ENCODE measurements at regions not wholly inside any gene's neighbourhood (a gene's known extent, or its start where the extent isn't known, plus 50 kb on each side); places are given as distances from the start of the nearest gene placed in this dataset.

DNA sequence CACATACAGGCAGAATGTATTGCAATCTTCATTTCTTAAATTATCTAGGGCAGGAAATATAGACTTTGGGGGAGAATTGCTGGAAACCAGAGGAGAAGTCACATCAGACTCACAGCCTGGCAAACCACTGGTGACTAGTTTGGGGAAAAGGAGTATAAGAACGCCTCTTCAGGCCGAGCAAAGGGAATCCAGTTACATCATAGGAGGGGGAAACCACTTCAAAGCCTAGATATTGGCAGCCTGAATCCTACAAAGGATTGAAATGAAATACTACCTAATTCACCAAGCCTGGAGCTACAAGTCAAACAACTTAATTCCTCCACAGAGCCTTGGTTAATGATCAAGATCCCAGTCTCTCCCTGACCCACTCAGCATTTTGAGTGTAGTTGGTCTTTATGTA lies 121.7 kb downstream of the SLC30A10 start:
- Histone ChIP-seq H3K36me3 (ENCODE audit: control insufficient read depth in 1 of 2, insufficient read depth in 2 of 2, low read length in 2 of 2) (no peaks in the 10 kb centered on the region), H3K9me3 (ENCODE audit: control insufficient read depth in 1 of 2, insufficient read depth in 1 of 2, low read depth in 1 of 2, low read length in 2 of 2) (no peaks in the 10 kb centered on the region), H3K9me2 (ENCODE audit: insufficient read depth) (no peaks in the 10 kb centered on the region), H2AFZ (ENCODE audit: low read depth, low read length, poor library complexity, severe bottlenecking) (no peak overlapping the region), H3K27ac (ENCODE audit: low read depth, low read length) (no peak overlapping the region; the same call in 1 of the 2 replicates), H3K4me3 (replicated peaks in 1 of 2; ENCODE audit: low read depth in 1 of 2, low read length in 2 of 2) (no peak overlapping the region), H4K20me1 (ENCODE audit: insufficient read depth) (no peaks in the 10 kb centered on the region), H3K4me1 (ENCODE audit: control insufficient read depth in 1 of 2, insufficient read depth in 2 of 2, low read length in 2 of 2) (no peaks in the 10 kb centered on the region), H3K79me2 (ENCODE audit: insufficient read depth, low read length) (no peaks in the 10 kb centered on the region), H3K4me2 (ENCODE audit: low read length) (no peak overlapping the region), H3K9ac (ENCODE audit: low read length) (no peak overlapping the region), H3K27me3 (ENCODE audit: insufficient read depth, low read length) (0 out of 2 replicates have a peak, but pooled peaks cover 18% of the 10 kb centered on the region)
- POLR2A ChIA-PET = no interaction called here
- TF ChIP-seq CBX3 (IDR thresholded peaks at IDR 0.05; ENCODE audit: low read depth) (no peak), TCF7L2 (IDR thresholded peaks at IDR 0.05; ENCODE audit: borderline replicate concordance, extremely low read depth, insufficient read depth, insufficient read length) (peak; percentile 94)
- CTCF ChIA-PET = no interaction called here
- RAD21 ChIA-PET (ENCODE audit: low non-redundant PET in 1 of 2, low total read pairs in 2 of 2, uncharacterized antibody in 2 of 2, unreplicated experiment in 2 of 2) = no interaction called here
- DNase-seq (ENCODE audit: low read depth, low spot score) (no peak), ATAC-seq (no peak)
- no TSS peak for BruUV-seq (replicated peaks)
- intact Hi-C loops (cut with micrococcal nuclease) = no loop called here

DNA sequence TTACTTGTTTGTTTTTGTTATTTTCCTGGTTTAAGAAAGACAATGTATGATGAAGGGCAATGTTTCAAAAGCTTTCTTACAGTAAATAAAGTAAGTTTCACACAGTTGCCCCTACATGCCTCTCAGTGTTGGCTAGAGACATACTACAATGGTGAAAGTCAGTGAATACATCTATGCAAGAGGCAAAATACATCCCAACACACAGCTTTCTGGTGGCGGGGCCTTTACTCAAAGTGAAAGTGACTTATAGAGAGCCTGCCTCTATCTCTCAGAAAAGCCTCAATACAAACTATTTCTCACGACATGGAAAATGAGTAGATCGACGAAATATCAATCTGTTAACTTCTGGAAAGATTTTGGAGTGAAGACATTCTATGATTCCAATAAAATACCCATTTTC lies 122.3 kb downstream of the SLC30A10 start:
- H3K27me3 ChIP-seq (ENCODE audit: insufficient read depth, low read length) = 0 out of 2 replicates have a peak, but pooled peaks cover 12% of the 10 kb centered on the region
- no peak overlapping the region for H3K4me3 ChIP-seq (replicated peaks in 1 of 2; ENCODE audit: low read depth in 1 of 2, low read length in 2 of 2)
- intact Hi-C loops (cut with micrococcal nuclease) = no loop called here
- no peaks in the 10 kb centered on the region for H3K9me2 ChIP-seq (ENCODE audit: insufficient read depth)
- H2AFZ ChIP-seq (ENCODE audit: low read depth, low read length, poor library complexity, severe bottlenecking) = no peak overlapping the region
- POLR2A ChIA-PET = no interaction called here
- ATAC-seq = no peak
- CTCF ChIA-PET = interaction anchor here (1.0 kb wide), 1 partner anchor 1546 kb away, joined by 3 read pairs; no protein-coding TSS in a partner anchor
- H3K4me1 ChIP-seq (ENCODE audit: control insufficient read depth in 1 of 2, insufficient read depth in 2 of 2, low read length in 2 of 2) = no peaks in the 10 kb centered on the region
- no peaks in the 10 kb centered on the region for H4K20me1 ChIP-seq (ENCODE audit: insufficient read depth)
- H3K27ac ChIP-seq (ENCODE audit: low read depth, low read length) = no peak overlapping the region
- H3K79me2 ChIP-seq (ENCODE audit: insufficient read depth, low read length) = no peaks in the 10 kb centered on the region
- no peaks in the 10 kb centered on the region for H3K36me3 ChIP-seq (ENCODE audit: control insufficient read depth in 1 of 2, insufficient read depth in 2 of 2, low read length in 2 of 2)
- H3K9me3 ChIP-seq (ENCODE audit: control insufficient read depth in 1 of 2, insufficient read depth in 1 of 2, low read depth in 1 of 2, low read length in 2 of 2) = no peaks in the 10 kb centered on the region
- H3K9ac ChIP-seq (ENCODE audit: low read length) = no peak overlapping the region
- no TSS peak for BruUV-seq (replicated peaks)
- H3K4me2 ChIP-seq (ENCODE audit: low read length) = no peak overlapping the region
- RAD21 ChIA-PET (ENCODE audit: low non-redundant PET in 1 of 2, low total read pairs in 2 of 2, uncharacterized antibody in 2 of 2, unreplicated experiment in 2 of 2) = no interaction called here
- no peak for DNase-seq (ENCODE audit: low read depth, low spot score)
- TF ChIP-seq EZH2 (IDR thresholded peaks at IDR 0.05) = no peak
- TF ChIP-seq MAX (IDR thresholded peaks at IDR 0.05) = no peak
- TF ChIP-seq EZH2phosphoT487 (IDR thresholded peaks at IDR 0.05; ENCODE audit: borderline replicate concordance) = no peak
- no peak for TF ChIP-seq CBX3 (IDR thresholded peaks at IDR 0.05; ENCODE audit: low read depth)
- TF ChIP-seq, protein P1, sequence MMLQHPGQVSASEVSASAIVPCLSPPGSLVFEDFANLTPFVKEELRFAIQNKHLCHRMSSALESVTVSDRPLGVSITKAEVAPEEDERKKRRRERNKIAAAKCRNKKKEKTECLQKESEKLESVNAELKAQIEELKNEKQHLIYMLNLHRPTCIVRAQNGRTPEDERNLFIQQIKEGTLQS (IDR thresholded peaks at IDR 0.05) = no peak
- no peak for TF ChIP-seq TCF7L2 (IDR thresholded peaks at IDR 0.05; ENCODE audit: borderline replicate concordance, extremely low read depth, insufficient read depth, insufficient read length)
- TF ChIP-seq POLR2AphosphoS5 (IDR thresholded peaks at IDR 0.05; ENCODE audit: low read depth, low read length) = no peak
- no peak for TF ChIP-seq SP1 (IDR thresholded peaks at IDR 0.05; ENCODE audit: low read depth)
- no peak for TF ChIP-seq ZFX (IDR thresholded peaks at IDR 0.05)
- TF ChIP-seq JUND (IDR thresholded peaks at IDR 0.05) = no peak
- no peak for TF ChIP-seq FOSL1 (IDR thresholded peaks at IDR 0.05; ENCODE audit: low read depth)
- TF ChIP-seq EGR1 (IDR thresholded peaks at IDR 0.05; ENCODE audit: low read depth) = no peak
- TF ChIP-seq SIN3A (IDR thresholded peaks at IDR 0.05; ENCODE audit: low read depth) = no peak
- TF ChIP-seq YY1 (IDR thresholded peaks at IDR 0.05; ENCODE audit: extremely low read depth, insufficient replicate concordance, low read depth, low read length) = no peak
- no peak for TF ChIP-seq ZNF274 (IDR thresholded peaks at IDR 0.05; ENCODE audit: low read depth, low read length)
- TF ChIP-seq SRF (IDR thresholded peaks at IDR 0.05; ENCODE audit: low read depth) = no peak
- no peak for TF ChIP-seq ZBTB33 (IDR thresholded peaks at IDR 0.05; ENCODE audit: extremely low read depth, insufficient replicate concordance, low read length)
- TF ChIP-seq, protein P2, sequence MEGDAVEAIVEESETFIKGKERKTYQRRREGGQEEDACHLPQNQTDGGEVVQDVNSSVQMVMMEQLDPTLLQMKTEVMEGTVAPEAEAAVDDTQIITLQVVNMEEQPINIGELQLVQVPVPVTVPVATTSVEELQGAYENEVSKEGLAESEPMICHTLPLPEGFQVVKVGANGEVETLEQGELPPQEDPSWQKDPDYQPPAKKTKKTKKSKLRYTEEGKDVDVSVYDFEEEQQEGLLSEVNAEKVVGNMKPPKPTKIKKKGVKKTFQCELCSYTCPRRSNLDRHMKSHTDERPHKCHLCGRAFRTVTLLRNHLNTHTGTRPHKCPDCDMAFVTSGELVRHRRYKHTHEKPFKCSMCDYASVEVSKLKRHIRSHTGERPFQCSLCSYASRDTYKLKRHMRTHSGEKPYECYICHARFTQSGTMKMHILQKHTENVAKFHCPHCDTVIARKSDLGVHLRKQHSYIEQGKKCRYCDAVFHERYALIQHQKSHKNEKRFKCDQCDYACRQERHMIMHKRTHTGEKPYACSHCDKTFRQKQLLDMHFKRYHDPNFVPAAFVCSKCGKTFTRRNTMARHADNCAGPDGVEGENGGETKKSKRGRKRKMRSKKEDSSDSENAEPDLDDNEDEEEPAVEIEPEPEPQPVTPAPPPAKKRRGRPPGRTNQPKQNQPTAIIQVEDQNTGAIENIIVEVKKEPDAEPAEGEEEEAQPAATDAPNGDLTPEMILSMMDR (IDR thresholded peaks at IDR 0.05 in 2 of 3, conservative IDR thresholded peaks at IDR 0.05 in 1 of 3; ENCODE audit: borderline replicate concordance in 1 of 3, insufficient read depth in 1 of 3, low read depth in 2 of 3, low read length in 2 of 3) = no peak

All from HCT116 (cell line).